ENCODE measurements at regions not wholly inside any gene's neighbourhood (a gene's known extent, or its start where the extent isn't known, plus 50 kb on each side); places are given as distances from the start of the nearest gene placed in this dataset.

- TF ChIP-seq, protein P1, sequence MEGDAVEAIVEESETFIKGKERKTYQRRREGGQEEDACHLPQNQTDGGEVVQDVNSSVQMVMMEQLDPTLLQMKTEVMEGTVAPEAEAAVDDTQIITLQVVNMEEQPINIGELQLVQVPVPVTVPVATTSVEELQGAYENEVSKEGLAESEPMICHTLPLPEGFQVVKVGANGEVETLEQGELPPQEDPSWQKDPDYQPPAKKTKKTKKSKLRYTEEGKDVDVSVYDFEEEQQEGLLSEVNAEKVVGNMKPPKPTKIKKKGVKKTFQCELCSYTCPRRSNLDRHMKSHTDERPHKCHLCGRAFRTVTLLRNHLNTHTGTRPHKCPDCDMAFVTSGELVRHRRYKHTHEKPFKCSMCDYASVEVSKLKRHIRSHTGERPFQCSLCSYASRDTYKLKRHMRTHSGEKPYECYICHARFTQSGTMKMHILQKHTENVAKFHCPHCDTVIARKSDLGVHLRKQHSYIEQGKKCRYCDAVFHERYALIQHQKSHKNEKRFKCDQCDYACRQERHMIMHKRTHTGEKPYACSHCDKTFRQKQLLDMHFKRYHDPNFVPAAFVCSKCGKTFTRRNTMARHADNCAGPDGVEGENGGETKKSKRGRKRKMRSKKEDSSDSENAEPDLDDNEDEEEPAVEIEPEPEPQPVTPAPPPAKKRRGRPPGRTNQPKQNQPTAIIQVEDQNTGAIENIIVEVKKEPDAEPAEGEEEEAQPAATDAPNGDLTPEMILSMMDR (conservative IDR thresholded peaks at IDR 0.05 in 1 of 2, IDR thresholded peaks at IDR 0.05 in 1 of 2; ENCODE audit: low read depth in 1 of 2, low read length in 2 of 2), result no peak
- TF ChIP-seq EZH2 (IDR thresholded peaks at IDR 0.05; ENCODE audit: low read length, missing control alignments), result no peak
Observed at GRCh38 chr14:80108430-80108829, 102.9 kb downstream of the DIO2 start.

Measured in fibroblast of lung (primary cell).